Thyroid gland (tissue), 4 donors: ENCODE measurements at regions not wholly inside any gene's neighbourhood (a gene's known extent, or its start where the extent isn't known, plus 50 kb on each side); places are given as distances from the start of the nearest gene placed in this dataset.

Source experiments
- POLR2A ChIP-seq, 2 donors: fragments of 450-650 bp; IDR thresholded peaks; one replicate each; pipeline ENCODE4 v1.6.1; 2017; ENCODE audit warnings: antibody characterized with exemption in 2 of 2, mild to moderate bottlenecking in 2 of 2, moderate library complexity in 1 of 2
- TF ChIP-seq, protein P1 (sequence below), 6 experiments: fragments of 200-600 bp in 3 of 6; fragments of 450-650 bp in 3 of 6; sonication (generic) in 3 of 6; IDR thresholded peaks; one replicate each; pipeline ENCODE4 v1.5.1; 2016 to 2019; ENCODE audit warnings: antibody characterized with exemption in 6 of 6, mild to moderate bottlenecking in 2 of 6, inconsistent platforms in 1 of 6, moderate library complexity in 1 of 6

DNA sequence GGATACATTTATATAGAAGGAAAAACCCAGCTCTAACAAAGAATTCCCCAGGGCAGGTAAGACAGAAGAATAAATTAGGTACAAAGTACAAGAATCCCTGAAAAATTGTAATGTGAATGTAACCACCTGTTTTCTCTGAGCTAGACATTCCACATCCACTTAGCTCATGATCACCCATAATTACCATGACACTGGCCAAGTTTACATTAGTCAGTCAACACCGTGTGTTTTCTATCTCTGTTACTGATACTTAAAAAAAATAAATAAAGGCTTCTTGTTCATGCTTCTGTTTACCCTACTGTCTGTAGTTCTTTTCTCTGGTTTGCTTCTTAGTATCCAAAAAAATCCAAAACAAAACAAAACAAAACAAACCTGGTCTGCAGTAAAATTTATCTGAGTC is 66.0 kb downstream of the CBLL2 start:
- TF ChIP-seq POLR2A (IDR thresholded peaks at IDR 0.05) = no peak
- TF ChIP-seq, protein P1, sequence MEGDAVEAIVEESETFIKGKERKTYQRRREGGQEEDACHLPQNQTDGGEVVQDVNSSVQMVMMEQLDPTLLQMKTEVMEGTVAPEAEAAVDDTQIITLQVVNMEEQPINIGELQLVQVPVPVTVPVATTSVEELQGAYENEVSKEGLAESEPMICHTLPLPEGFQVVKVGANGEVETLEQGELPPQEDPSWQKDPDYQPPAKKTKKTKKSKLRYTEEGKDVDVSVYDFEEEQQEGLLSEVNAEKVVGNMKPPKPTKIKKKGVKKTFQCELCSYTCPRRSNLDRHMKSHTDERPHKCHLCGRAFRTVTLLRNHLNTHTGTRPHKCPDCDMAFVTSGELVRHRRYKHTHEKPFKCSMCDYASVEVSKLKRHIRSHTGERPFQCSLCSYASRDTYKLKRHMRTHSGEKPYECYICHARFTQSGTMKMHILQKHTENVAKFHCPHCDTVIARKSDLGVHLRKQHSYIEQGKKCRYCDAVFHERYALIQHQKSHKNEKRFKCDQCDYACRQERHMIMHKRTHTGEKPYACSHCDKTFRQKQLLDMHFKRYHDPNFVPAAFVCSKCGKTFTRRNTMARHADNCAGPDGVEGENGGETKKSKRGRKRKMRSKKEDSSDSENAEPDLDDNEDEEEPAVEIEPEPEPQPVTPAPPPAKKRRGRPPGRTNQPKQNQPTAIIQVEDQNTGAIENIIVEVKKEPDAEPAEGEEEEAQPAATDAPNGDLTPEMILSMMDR (IDR thresholded peaks at IDR 0.05) = no peak
